Neural progenitor cell (in vitro differentiated cells): ENCODE measurements at regions not wholly inside any gene's neighbourhood (a gene's known extent, or its start where the extent isn't known, plus 50 kb on each side); places are given as distances from the start of the nearest gene placed in this dataset.

Experiments
- CTCF ChIP-seq: fragments of 200-600 bp; sonication (generic); IDR thresholded peaks from 2 replicates; pipeline ENCODE4 v1.5.1; 2017; ENCODE audit warnings: antibody characterized with exemption, mild to moderate bottlenecking
- EZH2 ChIP-seq: fragments of 200-600 bp; sonication (generic); IDR thresholded peaks from 2 replicates; pipeline ENCODE4 v1.6.1; 2017; ENCODE audit warnings: antibody characterized with exemption, mild to moderate bottlenecking, moderate library complexity

GRCh38 chr21:8993943-8994639, 1527.3 kb upstream of the TPTE start:
- TF ChIP-seq CTCF (no peak), EZH2 (no peak)
